GM12878 (cell line): ENCODE measurements at regions not wholly inside any gene's neighbourhood (a gene's known extent, or its start where the extent isn't known, plus 50 kb on each side); places are given as distances from the start of the nearest gene placed in this dataset.

ENCODE experiments used
- ATAC-seq: fragments of 200-7000 bp; cut with Tn5 transposase; 3 replicates; pipeline ENCODE4 v1.9.1; 2020; ENCODE audit warnings: mild to moderate bottlenecking, moderate library complexity
- BruUV-seq: library from RNA; stranded (reverse); fragments of 400-500 nt; replicated peaks from 2 replicates; lab custom pipeline; 2021; lab: Mats Ljungman, UMichigan
- CTCF ChIA-PET: fragments of 300-600 bp; sonication (Branson Sonifier 250); formaldehyde crosslinking; extraction: SDS; loops from one replicate; lab custom pipeline; 2021; ENCODE audit warnings: inconsistent platforms; lab: Yijun Ruan, JAX
- POLR2A ChIA-PET: fragments of 350-600 bp; formaldehyde crosslinking; extraction: SDS; loops from one replicate; lab custom pipeline; 2021; ENCODE audit warnings: inconsistent platforms; lab: Charles Lee
- RAD21 ChIA-PET: fragments of 300-600 bp; sonication (Branson Sonifier 250); formaldehyde crosslinking; loops from one replicate; lab custom pipeline; 2023; ENCODE audit warnings: antibody characterized with exemption; ENCODE audit not compliant: unreplicated experiment; lab: Charles Lee
- SMC1A ChIA-PET: fragments of 300-600 bp; sonication (Branson Sonifier 250); formaldehyde crosslinking; loops from one replicate; lab custom pipeline; 2023; ENCODE audit not compliant: unreplicated experiment, uncharacterized antibody; lab: Charles Lee
- DNase-seq: peaks from one replicate; pipeline ENCODE4 v3.0.0-alpha.2; 2011; ENCODE audit warnings: low read depth, low spot score
- FAIRE-seq: peaks from 3 replicates; lab custom pipeline; 2011; peaks lifted over from hg19 to GRCh38; lab: Jason Lieb, UNC
- H2AFZ ChIP-seq: 2 replicates; pipeline ENCODE4 v1.6.0; 2011; ENCODE audit warnings: low read depth, low read length, control low read depth; ENCODE audit not compliant: control insufficient read depth
- H3K27ac ChIP-seq: 2 replicates; pipeline ENCODE4 v1.5.1; 2011; ENCODE audit warnings: control low read depth; ENCODE audit not compliant: control insufficient read depth, insufficient read depth
- H3K27me3 ChIP-seq, 2 experiments: replicated peaks in 1 of 2; 2 replicates each; pipeline versions ENCODE4 v1.6.0 to v1.6.1; 2011; ENCODE audit warnings: low read length in 1 of 2; ENCODE audit not compliant: control insufficient read depth in 2 of 2, insufficient read depth in 2 of 2
- H3K36me3 ChIP-seq, 2 experiments: 2 replicates each; pipeline ENCODE4 v1.5.1; 2011; ENCODE audit warnings: low read length in 1 of 2; ENCODE audit not compliant: control insufficient read depth in 2 of 2, insufficient read depth in 2 of 2
- H3K4me1 ChIP-seq: 2 replicates; pipeline ENCODE4 v1.6.1; 2011; ENCODE audit warnings: mild to moderate bottlenecking, low read length, moderate library complexity, mixed read lengths; ENCODE audit not compliant: control insufficient read depth, insufficient read depth
- H3K4me2 ChIP-seq: 2 replicates; pipeline ENCODE4 v1.6.0; 2011; ENCODE audit warnings: control low read depth; ENCODE audit not compliant: control insufficient read depth, insufficient read depth
- H3K4me3 ChIP-seq: fragments of 200-600 bp; sonication (generic); 2 replicates; pipeline ENCODE4 v1.5.1; 2016
- H3K79me2 ChIP-seq: 2 replicates; pipeline ENCODE4 v1.6.0; 2011; ENCODE audit warnings: low read length; ENCODE audit not compliant: control insufficient read depth, insufficient read depth
- H3K9ac ChIP-seq: 2 replicates; pipeline ENCODE4 v1.8.0; 2011; ENCODE audit warnings: low read length, control low read depth, mixed read lengths; ENCODE audit not compliant: control insufficient read depth, insufficient read depth
- H3K9me3 ChIP-seq: replicated peaks from 3 replicates; pipeline ENCODE4 v1.5.1; 2011; ENCODE audit warnings: mild to moderate bottlenecking, low read length; ENCODE audit not compliant: control insufficient read depth, insufficient read depth
- H4K20me1 ChIP-seq: 2 replicates; pipeline ENCODE4 v1.6.0; 2011; ENCODE audit not compliant: control insufficient read depth, insufficient read depth
- ATF7 ChIP-seq: fragments of 450-650 bp; IDR thresholded peaks from 2 replicates; pipeline ENCODE4 v1.6.1; 2016; ENCODE audit warnings: low read depth, mild to moderate bottlenecking
- CBFB ChIP-seq: IDR thresholded peaks from 2 replicates; pipeline ENCODE4 v1.6.1; 2016; ENCODE audit warnings: antibody characterized with exemption, low read depth
- ETV6 ChIP-seq, 2 experiments: fragments of 450-650 bp in 1 of 2; IDR thresholded peaks in 1 of 2; conservative IDR thresholded peaks in 1 of 2; 2 replicates each; pipeline ENCODE4 v1.6.1; 2014; ENCODE audit warnings: antibody characterized with exemption in 1 of 2, borderline replicate concordance in 1 of 2, low read depth in 1 of 2, mild to moderate bottlenecking in 1 of 2, moderate library complexity in 1 of 2
- HCFC1 ChIP-seq: fragments of 150-350 bp; IDR thresholded peaks from 2 replicates; pipeline ENCODE4 v1.6.1; 2014; ENCODE audit warnings: low read length
- IKZF1 ChIP-seq: fragments of 450-650 bp; conservative IDR thresholded peaks from 2 replicates; pipeline ENCODE4 v1.6.1; 2017; ENCODE audit warnings: antibody characterized with exemption, mild to moderate bottlenecking
- JUNB ChIP-seq: IDR thresholded peaks from 2 replicates; pipeline ENCODE4 v1.6.1; 2016; ENCODE audit warnings: antibody characterized with exemption, mild to moderate bottlenecking
- LARP7 ChIP-seq: fragments of 450-650 bp; IDR thresholded peaks from 2 replicates; pipeline ENCODE4 v1.6.1; 2017; ENCODE audit warnings: mild to moderate bottlenecking
- PAX5 ChIP-seq: IDR thresholded peaks from 2 replicates; pipeline ENCODE4 v1.6.1; 2011; ENCODE audit warnings: low read depth, low read length, borderline replicate concordance
- SMAD5 ChIP-seq: IDR thresholded peaks from 2 replicates; pipeline ENCODE4 v1.6.1; 2016; ENCODE audit warnings: antibody characterized with exemption, low read depth
- ZNF217 ChIP-seq: fragments of 450-650 bp; IDR thresholded peaks from 2 replicates; pipeline ENCODE4 v1.6.1; 2017; ENCODE audit warnings: antibody characterized with exemption, mild to moderate bottlenecking
- in situ Hi-C: fragments of 300-500 bp; cut with MboI; formaldehyde crosslinking; loops from 9 replicates; pipeline ENCODE4 v1.14.3; 2018; ENCODE audit warnings: mixed read lengths
- intact Hi-C: fragments of 100-400 bp; cut with micrococcal nuclease; formaldehyde crosslinking; loops from one replicate; pipeline ENCODE4 v1.14.2; 2022; ENCODE audit not compliant: unreplicated experiment

- TF ChIP-seq SMAD5 (no peak), ZNF217 (no peak), CBFB (no peak), IKZF1 (no peak)
Measured at GRCh38 chr4:34724491-34724890, 1519.8 kb downstream of the ARAP2 start (continued).

GRCh38 chr4:34731070-34731469 is 1513.2 kb downstream of the ARAP2 start:
- SMC1A ChIA-PET = interaction anchor here (1.4 kb wide), 1 partner anchor 36 kb away, joined by 4 read pairs; no protein-coding TSS in a partner anchor
- in situ Hi-C loops = no loop called here
- TF ChIP-seq HCFC1 (no peak), JUNB (peak; percentile 32; the same call in 1 of the 2 replicates), ATF7 (0 out of 2 replicates have a peak, but pooled peaks have one; percentile 46), ETV6 (conservative IDR thresholded peaks at IDR 0.05 in 1 of 2, IDR thresholded peaks at IDR 0.05 in 1 of 2; ENCODE audit: borderline replicate concordance in 1 of 2, low read depth in 1 of 2) (no peak), LARP7 (no peak), PAX5 (no peak)

More at GRCh38 chr4:34731070-34731469, 1513.2 kb downstream of the ARAP2 start:
- Histone ChIP-seq H3K27ac (no peak overlapping the region), H2AFZ (no peak overlapping the region), H3K4me1 (no peaks in the 10 kb centered on the region), H3K4me2 (no peak overlapping the region), H3K4me3 (no peak overlapping the region), H3K9ac (no peak overlapping the region), H3K79me2 (no peaks in the 10 kb centered on the region), H4K20me1 (no peaks in the 10 kb centered on the region), H3K27me3 (no peaks in the 10 kb centered on the region), H3K9me3 (no peaks in the 10 kb centered on the region), H3K36me3 (no peaks in the 10 kb centered on the region)
- no peak for FAIRE-seq
- ATAC-seq = no peak; the same call in 1 of the 3 replicates
- DNase-seq = no peak
- ChIA-PET POLR2A (no interaction called here), RAD21 (no interaction called here), CTCF (no interaction called here)
- no TSS peak for BruUV-seq
- intact Hi-C loops = no loop called here
